GM12891 (cell line): ENCODE measurements at regions not wholly inside any gene's neighbourhood (a gene's known extent, or its start where the extent isn't known, plus 50 kb on each side); places are given as distances from the start of the nearest gene placed in this dataset.

Experiments
- DNase-seq: peaks from one replicate; pipeline ENCODE4 v3.0.0; 2011; ENCODE audit warnings: low spot score; ENCODE audit not compliant: insufficient read length
- FAIRE-seq: peaks from 2 replicates; lab custom pipeline; 2011; peaks lifted over from hg19 to GRCh38; lab: Jason Lieb, UNC
- PAX5 ChIP-seq: IDR thresholded peaks from 2 replicates; pipeline ENCODE4 v1.6.1; 2011; ENCODE audit warnings: low read length, moderate library complexity, mild to moderate bottlenecking; ENCODE audit not compliant: insufficient read depth, severe bottlenecking
- POLR2A ChIP-seq: IDR thresholded peaks from 2 replicates; pipeline ENCODE4 v1.6.1; 2011; ENCODE audit warnings: low read depth, low read length, control low read depth
- POLR2AphosphoS5 ChIP-seq: IDR thresholded peaks from 2 replicates; pipeline ENCODE4 v1.6.1; 2011; ENCODE audit warnings: low read depth, low read length, control low read depth
- POU2F2 ChIP-seq: IDR thresholded peaks from 2 replicates; pipeline ENCODE4 v1.6.1; 2011; ENCODE audit warnings: low read depth, mild to moderate bottlenecking, control low read depth, low read length, moderate library complexity
- SPI1 ChIP-seq: IDR thresholded peaks from 2 replicates; pipeline ENCODE4 v1.6.1; 2011; ENCODE audit warnings: low read depth, low read length, control low read depth
- TAF1 ChIP-seq: IDR thresholded peaks from 2 replicates; pipeline ENCODE4 v1.6.1; 2011; ENCODE audit warnings: low read depth, low read length, control low read depth

DNA sequence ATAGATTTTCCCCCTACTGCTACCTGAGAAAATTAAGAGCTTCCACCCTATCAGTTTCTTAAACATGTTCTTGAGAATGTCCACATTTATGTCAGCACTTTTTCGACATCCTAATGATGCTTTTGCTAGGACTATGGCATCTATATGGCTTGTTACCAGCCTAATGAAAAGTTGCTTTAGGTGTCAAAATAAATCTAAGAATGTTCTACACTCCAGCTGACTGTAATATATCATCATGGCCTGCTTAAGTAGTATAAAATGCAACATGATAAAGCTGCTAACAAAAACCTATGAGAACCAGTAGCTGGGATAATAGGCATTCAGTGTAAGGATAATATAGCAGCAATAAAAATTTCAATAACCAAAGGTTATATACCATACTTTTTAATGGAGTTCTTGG is 1983.5 kb upstream of the CELF4 start:
- DNase-seq (no peak), FAIRE-seq (no peak)
- no peak for TF ChIP-seq PAX5
- TF ChIP-seq TAF1, result no peak

DNA sequence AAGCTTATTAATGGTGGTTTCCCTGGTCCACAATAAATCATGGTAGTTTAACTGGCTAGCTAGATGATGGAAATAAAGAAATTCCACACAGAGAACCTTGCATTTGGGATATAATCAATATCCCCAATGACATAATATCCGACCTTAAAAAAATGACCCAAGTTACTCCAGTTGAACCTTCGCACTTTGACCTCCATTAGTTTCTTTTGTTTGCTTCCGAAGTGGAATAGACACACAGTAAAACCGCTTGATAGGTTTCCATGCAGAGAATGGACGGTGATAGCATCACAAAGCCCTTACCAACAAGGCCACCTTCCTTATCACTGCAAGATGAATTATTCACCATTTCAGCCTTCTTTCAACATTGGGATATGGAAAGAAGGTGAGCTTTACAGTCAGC is 1966.1 kb upstream of the CELF4 start:
- TF ChIP-seq POLR2AphosphoS5 (no peak), TAF1 (no peak), SPI1 (no peak), POU2F2 (no peak), POLR2A (no peak), PAX5 (no peak)
- no peak for FAIRE-seq

DNA sequence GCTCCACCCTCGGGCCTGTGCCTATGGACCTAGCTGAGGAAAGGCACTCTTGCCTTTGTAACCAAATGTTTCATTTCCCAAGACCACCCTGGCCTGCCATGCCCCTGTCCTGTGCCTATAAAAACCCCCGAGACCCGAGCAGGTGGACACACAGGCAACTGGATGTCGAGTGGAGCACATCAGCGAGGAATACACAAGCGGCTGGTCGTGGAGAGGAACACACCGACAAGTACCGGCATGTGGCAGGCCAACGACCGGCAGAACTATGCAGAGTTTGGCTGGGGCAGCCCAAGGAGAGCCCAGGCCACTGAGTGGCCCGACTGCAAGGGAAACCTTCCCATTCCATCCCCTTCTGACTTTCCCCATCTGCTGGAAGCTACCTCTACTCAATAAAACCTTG is 1963.8 kb upstream of the CELF4 start:
- TF ChIP-seq POLR2AphosphoS5 (no peak), PAX5 (no peak), SPI1 (no peak), POU2F2 (no peak), POLR2A (no peak), TAF1 (no peak)
- FAIRE-seq (no peak), DNase-seq (no peak)

More for the DNA sequence above, 1966.1 kb upstream of the CELF4 start:
- no peak for DNase-seq

DNA sequence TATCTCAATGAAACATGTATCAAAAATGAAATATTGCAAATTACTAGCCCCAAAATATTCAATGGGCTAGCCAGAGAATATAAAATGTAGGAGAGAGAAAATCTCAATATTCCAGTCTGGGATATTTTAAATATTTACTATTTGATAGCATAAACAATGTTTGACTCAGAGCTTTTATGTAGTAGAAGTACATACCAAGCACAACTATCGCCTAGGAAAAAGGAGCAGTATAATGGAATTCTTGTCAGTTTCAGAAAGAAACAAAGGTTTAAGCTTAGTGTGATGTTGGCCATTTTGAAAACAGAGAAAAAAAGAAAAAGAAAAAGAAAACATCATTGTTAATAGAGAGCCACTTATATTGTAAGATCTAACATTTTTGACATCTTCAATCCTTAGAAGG is 1961.9 kb upstream of the CELF4 start:
- DNase-seq, result no peak
- TF ChIP-seq TAF1, result no peak
- TF ChIP-seq PAX5, result no peak
- no peak for TF ChIP-seq POLR2A
- no peak for TF ChIP-seq SPI1
- no peak for TF ChIP-seq POU2F2
- TF ChIP-seq POLR2AphosphoS5, result no peak
- FAIRE-seq, result no peak

DNA sequence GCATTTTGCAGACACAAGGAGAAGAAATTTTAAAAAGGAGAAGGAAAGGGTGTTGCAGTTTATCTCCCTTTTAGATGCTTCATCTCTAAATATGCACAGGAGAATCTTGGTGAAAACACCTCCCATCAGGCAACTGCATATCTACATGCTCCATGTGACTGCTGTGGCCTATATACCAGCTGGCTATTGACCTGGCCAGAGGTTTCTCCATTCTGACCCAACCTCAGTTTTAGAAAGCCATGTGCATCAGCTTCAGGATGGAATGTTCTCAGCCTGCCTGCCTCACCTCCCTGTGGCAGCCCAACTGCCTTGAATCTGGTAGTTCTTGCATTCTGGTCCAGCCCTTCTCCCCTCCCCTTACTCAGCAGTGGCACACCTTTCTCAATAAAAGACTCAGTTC is 1958.8 kb upstream of the CELF4 start:
- DNase-seq, result no peak
- TF ChIP-seq TAF1, result no peak
- no peak for TF ChIP-seq PAX5
- TF ChIP-seq POU2F2, result no peak
- no peak for TF ChIP-seq SPI1
- no peak for TF ChIP-seq POLR2A
- no peak for TF ChIP-seq POLR2AphosphoS5
- FAIRE-seq, result no peak

DNA sequence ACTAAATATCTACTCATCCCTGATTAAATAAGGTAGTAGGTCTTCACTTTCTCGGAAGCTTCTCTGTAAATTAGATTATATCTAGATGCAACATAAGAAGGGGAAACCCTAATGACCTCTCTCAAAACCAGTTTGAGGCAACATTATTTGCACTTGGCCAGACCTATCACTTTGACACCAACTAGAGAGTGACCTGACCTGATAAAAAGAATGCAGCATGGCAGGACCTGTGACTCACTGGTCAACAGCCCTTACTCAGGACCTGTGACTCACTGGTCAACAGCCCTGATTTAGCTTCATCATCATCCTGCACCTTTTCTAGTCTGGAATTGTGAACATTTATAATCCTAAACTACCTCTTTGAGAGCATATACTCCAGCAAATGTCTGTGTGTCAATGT is 1957.7 kb upstream of the CELF4 start:
- no peak for TF ChIP-seq TAF1
- no peak for TF ChIP-seq POU2F2
- no peak for TF ChIP-seq POLR2AphosphoS5
- TF ChIP-seq SPI1, result no peak
- no peak for TF ChIP-seq POLR2A
- no peak for TF ChIP-seq PAX5
- DNase-seq (no peak), FAIRE-seq (no peak)

DNA sequence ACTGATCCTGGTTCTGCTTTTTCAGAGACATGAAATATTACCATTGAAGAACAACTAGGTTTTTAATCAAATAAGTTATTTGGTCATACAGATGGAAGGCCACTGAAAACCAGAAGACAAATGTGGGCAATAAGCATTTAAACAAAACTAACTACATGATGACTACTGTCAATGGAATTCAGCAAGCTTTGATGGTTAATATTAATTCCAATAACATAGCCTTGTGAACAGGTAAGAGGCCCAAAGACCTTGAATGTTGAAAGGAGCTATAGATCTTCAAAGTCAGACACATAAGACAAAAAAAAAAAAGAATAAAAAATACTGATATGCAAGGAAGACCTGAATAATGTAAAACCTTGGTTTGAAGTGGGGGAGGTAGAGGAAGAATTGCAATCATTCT is 1955.6 kb upstream of the CELF4 start:
- DNase-seq, result no peak
- FAIRE-seq, result no peak
- TF ChIP-seq POU2F2, result no peak

DNA sequence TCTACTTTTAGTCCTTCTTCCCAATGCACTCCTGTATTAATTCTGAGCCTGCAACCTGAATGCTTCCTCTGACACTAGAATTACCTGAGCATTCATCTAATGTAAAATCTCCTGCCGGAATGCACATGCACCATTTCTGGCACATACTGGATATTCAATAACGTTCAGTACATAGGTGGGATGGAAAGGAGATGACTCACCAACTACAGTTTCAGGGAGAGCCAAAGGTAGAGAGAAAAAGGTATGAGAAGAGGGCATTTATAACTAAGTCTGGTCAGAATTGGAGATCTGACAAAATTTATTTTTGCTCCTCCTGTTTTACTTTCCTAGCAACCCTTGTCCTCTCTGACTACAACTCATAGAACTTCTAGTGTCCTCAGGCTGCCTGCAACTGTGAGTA is 1954.1 kb upstream of the CELF4 start:
- FAIRE-seq (no peak), DNase-seq (no peak)
- TF ChIP-seq POLR2A, result no peak
- no peak for TF ChIP-seq SPI1
- no peak for TF ChIP-seq PAX5
- no peak for TF ChIP-seq POLR2AphosphoS5
- TF ChIP-seq TAF1, result no peak
- TF ChIP-seq POU2F2, result no peak

DNA sequence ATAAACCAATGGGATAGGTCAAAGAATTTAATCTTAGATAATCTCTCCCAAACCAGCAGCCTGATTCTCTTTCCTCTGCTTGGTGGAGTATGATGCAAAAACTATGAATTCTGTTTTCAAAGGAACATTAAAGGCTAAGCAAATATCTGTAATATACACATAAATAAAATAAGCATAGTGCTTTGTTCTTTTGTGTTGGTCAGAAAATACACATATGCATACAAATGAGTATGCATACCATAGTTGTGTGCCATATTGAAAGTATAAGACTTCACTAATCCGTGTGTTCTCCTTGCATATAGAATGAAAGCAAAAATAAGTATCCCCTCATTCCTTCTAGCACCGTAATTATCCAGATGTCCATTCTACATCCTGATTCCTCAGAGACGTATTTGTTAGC is 1949.7 kb upstream of the CELF4 start:
- DNase-seq (no peak), FAIRE-seq (no peak)
- TF ChIP-seq TAF1, result no peak
- no peak for TF ChIP-seq POLR2A
- no peak for TF ChIP-seq PAX5
- TF ChIP-seq SPI1, result no peak

DNA sequence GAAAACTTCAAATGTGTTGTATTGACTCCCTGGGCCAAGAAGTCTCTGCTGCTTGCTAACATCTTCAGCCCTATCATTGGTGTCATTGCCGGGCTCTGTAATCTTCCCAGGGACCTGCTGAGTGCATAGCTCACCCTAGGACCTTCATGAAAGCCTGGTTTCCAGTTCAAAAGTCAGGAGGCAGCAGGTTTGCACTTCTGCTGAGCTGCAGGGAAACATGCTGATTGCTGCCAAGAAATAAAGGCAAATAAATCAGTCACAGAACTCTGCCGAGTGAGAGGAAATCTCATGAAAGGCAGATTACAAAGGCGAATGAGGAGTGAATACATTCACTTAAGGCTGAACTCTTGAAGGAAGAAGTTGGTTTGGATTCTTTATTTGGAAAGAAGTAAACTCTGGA is 1947.6 kb upstream of the CELF4 start:
- TF ChIP-seq TAF1 (no peak), PAX5 (no peak), SPI1 (no peak), POU2F2 (no peak), POLR2A (no peak), POLR2AphosphoS5 (no peak)
- DNase-seq (no peak), FAIRE-seq (no peak)

DNA sequence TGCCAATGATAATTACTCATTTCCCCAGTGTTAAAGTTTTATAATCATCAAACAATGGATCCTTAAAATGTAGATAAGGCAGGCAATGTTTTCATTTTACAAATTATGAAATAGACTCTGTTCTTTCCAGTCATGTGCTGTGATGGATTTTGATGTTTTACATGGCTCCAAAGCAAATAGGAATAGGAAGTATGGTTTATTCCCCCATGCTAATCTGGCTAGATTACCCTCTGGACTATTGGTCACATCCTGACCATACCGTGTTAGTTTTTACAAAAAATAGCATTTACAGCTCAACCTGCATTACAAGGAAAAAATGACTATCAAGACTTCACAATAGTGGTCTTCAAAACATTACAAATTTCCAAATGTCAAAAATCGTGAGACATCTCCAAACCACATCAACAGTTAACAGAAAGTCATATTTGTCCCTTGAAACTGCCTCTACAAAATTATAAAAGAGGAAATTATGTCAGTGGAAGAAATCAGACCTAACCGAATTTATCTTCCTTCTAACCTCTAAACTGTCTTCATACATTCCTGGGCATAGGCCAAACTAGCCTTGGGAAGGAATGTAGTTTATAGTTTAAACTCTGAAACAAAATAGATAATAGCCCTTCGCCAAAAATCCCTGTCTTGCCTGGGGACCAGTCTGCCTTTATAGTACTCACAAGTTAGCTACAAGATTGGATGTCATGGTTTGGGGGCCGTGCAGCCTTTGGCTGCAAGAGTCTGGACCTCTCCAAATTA is 1941.2 kb upstream of the CELF4 start:
- DNase-seq, result no peak
- TF ChIP-seq PAX5, result no peak
- no peak for FAIRE-seq
